Stomach smooth muscle (tissue), 2 donors: ENCODE measurements at regions not wholly inside any gene's neighbourhood (a gene's known extent, or its start where the extent isn't known, plus 50 kb on each side); places are given as distances from the start of the nearest gene placed in this dataset.

Experiments used
- H3K27ac ChIP-seq: one replicate; pipeline ENCODE4 v1.7.0; 2013; ENCODE audit warnings: mild to moderate bottlenecking, low read length, inconsistent platforms
- H3K27me3 ChIP-seq, 2 donors: one replicate each; pipeline ENCODE4 v1.7.0; 2013; ENCODE audit warnings: low read length in 2 of 2; ENCODE audit not compliant: insufficient read depth in 2 of 2, control insufficient read depth in 1 of 2
- H3K36me3 ChIP-seq, 2 donors: one replicate each; pipeline ENCODE4 v1.7.0; 2013; ENCODE audit warnings: low read length in 2 of 2; ENCODE audit not compliant: control insufficient read depth in 2 of 2, insufficient read depth in 2 of 2
- H3K4me1 ChIP-seq: one replicate; pipeline ENCODE4 v1.7.0; 2013; ENCODE audit warnings: low read length; ENCODE audit not compliant: control insufficient read depth, insufficient read depth
- H3K4me3 ChIP-seq, 2 donors: one replicate each; pipeline ENCODE4 v1.7.0; 2013; ENCODE audit warnings: low read length in 2 of 2
- H3K9ac ChIP-seq, 2 donors: one replicate each; pipeline ENCODE4 v1.7.0; 2013; ENCODE audit warnings: low read length in 2 of 2, mild to moderate bottlenecking in 1 of 2
- H3K9me3 ChIP-seq, 2 donors: one replicate each; pipeline ENCODE4 v1.7.0; 2013; ENCODE audit warnings: low read length in 2 of 2; ENCODE audit not compliant: control insufficient read depth in 2 of 2
- donor health status: healthy.
- donor health status: Pancreatic carcinoma.

GRCh38 chr7:9796241-9796640 is 1177.4 kb upstream of the PHF14 start:
- no peaks in the 10 kb centered on the region for H3K9me3 ChIP-seq

GRCh38 chr7:9822458-9823290 is 1151.0 kb upstream of the PHF14 start:
- no peak overlapping the region for H3K27ac ChIP-seq
- no peaks in the 10 kb centered on the region for H3K4me1 ChIP-seq
- no peaks in the 10 kb centered on the region for H3K27me3 ChIP-seq
- H3K36me3 ChIP-seq: no peaks in the 10 kb centered on the region
- H3K9me3 ChIP-seq: peaks cover 1 to 7% of the 10 kb centered on the region in 2 donors
- H3K4me3 ChIP-seq: no peak overlapping the region
- H3K9ac ChIP-seq: no peak overlapping the region

More at GRCh38 chr7:9796241-9796640, 1177.4 kb upstream of the PHF14 start:
- no peaks in the 10 kb centered on the region for H3K36me3 ChIP-seq
- H3K27ac ChIP-seq: no peak overlapping the region
- H3K27me3 ChIP-seq: no peaks in the 10 kb centered on the region
- H3K4me3 ChIP-seq: no peak overlapping the region
- H3K4me1 ChIP-seq: no peaks in the 10 kb centered on the region
- no peak overlapping the region for H3K9ac ChIP-seq

GRCh38 chr7:9835199-9835598 is 1138.5 kb upstream of the PHF14 start:
- no peak overlapping the region for H3K9ac ChIP-seq
- H3K9me3 ChIP-seq: no peaks in the 10 kb centered on the region
- H3K27me3 ChIP-seq: no peaks in the 10 kb centered on the region

GRCh38 chr7:9836671-9837070 is 1137.0 kb upstream of the PHF14 start:
- Histone ChIP-seq H3K9ac (no peak overlapping the region), H3K4me1 (no peaks in the 10 kb centered on the region), H3K27ac (no peak overlapping the region), H3K36me3 (no peaks in the 10 kb centered on the region), H3K4me3 (no peak overlapping the region), H3K9me3 (no peaks in the 10 kb centered on the region), H3K27me3 (no peaks in the 10 kb centered on the region)

More at GRCh38 chr7:9835199-9835598, 1138.5 kb upstream of the PHF14 start:
- Histone ChIP-seq H3K4me1 (no peaks in the 10 kb centered on the region), H3K4me3 (no peak overlapping the region), H3K27ac (no peak overlapping the region), H3K36me3 (no peaks in the 10 kb centered on the region)

- H3K4me1 ChIP-seq: no peaks in the 10 kb centered on the region
- H3K9ac ChIP-seq: no peak overlapping the region
- no peaks in the 10 kb centered on the region for H3K9me3 ChIP-seq
- H3K27ac ChIP-seq: no peak overlapping the region
- H3K27me3 ChIP-seq: no peaks in the 10 kb centered on the region
- no peaks in the 10 kb centered on the region for H3K36me3 ChIP-seq
- no peak overlapping the region for H3K4me3 ChIP-seq
These were observed 1131.4 kb upstream of the PHF14 start for GRCh38 chr7:9842301-9842700.

- Histone ChIP-seq H3K9me3 (no peaks in the 10 kb centered on the region), H3K27me3 (no peaks in the 10 kb centered on the region), H3K9ac (no peak overlapping the region), H3K4me1 (no peaks in the 10 kb centered on the region), H3K36me3 (no peaks in the 10 kb centered on the region), H3K4me3 (no peak overlapping the region), H3K27ac (no peak overlapping the region)
These were observed 1126.8 kb upstream of the PHF14 start for GRCh38 chr7:9846902-9847301.

GRCh38 chr7:9854605-9855004 is 1119.1 kb upstream of the PHF14 start:
- Histone ChIP-seq H3K4me3 (no peak overlapping the region), H3K36me3 (no peaks in the 10 kb centered on the region), H3K9me3 (no peaks in the 10 kb centered on the region), H3K27me3 (no peaks in the 10 kb centered on the region), H3K27ac (no peak overlapping the region), H3K9ac (no peak overlapping the region), H3K4me1 (no peaks in the 10 kb centered on the region)

GRCh38 chr7:9856668-9857067 is 1117.0 kb upstream of the PHF14 start:
- H3K9me3 ChIP-seq: no peaks in the 10 kb centered on the region
- no peaks in the 10 kb centered on the region for H3K4me1 ChIP-seq
- H3K4me3 ChIP-seq: no peak overlapping the region
- no peak overlapping the region for H3K9ac ChIP-seq
- no peaks in the 10 kb centered on the region for H3K36me3 ChIP-seq
- no peak overlapping the region for H3K27ac ChIP-seq
- no peaks in the 10 kb centered on the region for H3K27me3 ChIP-seq

GRCh38 chr7:9863545-9863944 is 1110.1 kb upstream of the PHF14 start:
- no peaks in the 10 kb centered on the region for H3K36me3 ChIP-seq
- no peak overlapping the region for H3K27ac ChIP-seq
- no peaks in the 10 kb centered on the region for H3K9me3 ChIP-seq
- H3K27me3 ChIP-seq: no peaks in the 10 kb centered on the region
- no peak overlapping the region for H3K9ac ChIP-seq
- no peak overlapping the region for H3K4me3 ChIP-seq
- peaks cover 3% of the 10 kb centered on the region for H3K4me1 ChIP-seq

- H3K9ac ChIP-seq: no peak overlapping the region
- no peaks in the 10 kb centered on the region for H3K9me3 ChIP-seq
- no peaks in the 10 kb centered on the region for H3K4me1 ChIP-seq
- no peak overlapping the region for H3K27ac ChIP-seq
- no peaks in the 10 kb centered on the region for H3K36me3 ChIP-seq
- H3K27me3 ChIP-seq: no peaks in the 10 kb centered on the region
- no peak overlapping the region for H3K4me3 ChIP-seq
These were observed 1104.5 kb upstream of the PHF14 start for GRCh38 chr7:9869151-9869550.

- H3K9ac ChIP-seq: no peak overlapping the region
- H3K4me1 ChIP-seq: no peaks in the 10 kb centered on the region
- H3K4me3 ChIP-seq: no peak overlapping the region
- no peaks in the 10 kb centered on the region for H3K36me3 ChIP-seq
- no peaks in the 10 kb centered on the region for H3K9me3 ChIP-seq
- no peaks in the 10 kb centered on the region for H3K27me3 ChIP-seq
- H3K27ac ChIP-seq: no peak overlapping the region
These were observed 1104.1 kb upstream of the PHF14 start for GRCh38 chr7:9869566-9869965.
